PC-3 (cell line): ENCODE measurements at regions not wholly inside any gene's neighbourhood (a gene's known extent, or its start where the extent isn't known, plus 50 kb on each side); places are given as distances from the start of the nearest gene placed in this dataset.

Source experiments
- CTCF ChIP-seq: fragments of 300-600 bp; sonication (generic); conservative IDR thresholded peaks from 2 replicates; pipeline ENCODE4 v1.5.1; 2017; ENCODE audit warnings: antibody characterized with exemption, low read depth, mild to moderate bottlenecking, low read length
- EZH2 ChIP-seq: fragments of 300-600 bp; sonication (generic); IDR thresholded peaks from one replicate; pipeline ENCODE4 v1.6.1; 2017; ENCODE audit warnings: antibody characterized with exemption, mild to moderate bottlenecking, low read length; ENCODE audit not compliant: unreplicated experiment

- TF ChIP-seq CTCF (no peak), EZH2 (no peak)
Observed at GRCh38 chr4:131137196-131137595, 2011.9 kb upstream of the PCDH10 start.
